ENCODE measurements at regions not wholly inside any gene's neighbourhood (a gene's known extent, or its start where the extent isn't known, plus 50 kb on each side); places are given as distances from the start of the nearest gene placed in this dataset.

DNA sequence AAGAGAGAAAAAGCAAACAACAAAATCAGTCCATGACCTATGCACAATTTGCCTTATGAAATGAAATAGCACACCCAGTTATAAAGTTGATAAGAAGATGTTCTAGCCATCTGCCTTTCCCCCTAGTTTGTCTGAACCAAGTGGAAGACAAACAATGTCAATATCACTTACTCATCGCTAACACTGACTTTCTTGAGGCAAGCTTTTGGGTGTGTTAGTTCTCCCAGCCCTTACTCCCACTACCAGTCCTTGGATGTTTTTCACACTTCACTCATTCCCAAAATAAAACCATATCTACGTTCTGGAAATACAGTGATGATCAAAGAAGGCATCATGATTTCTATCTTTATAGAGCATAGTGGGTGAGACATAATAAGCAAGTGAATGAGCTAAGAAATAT is 393.8 kb downstream of the PCDH20 start:
- H3K9me2 ChIP-seq (replicated peaks; ENCODE audit: control insufficient read depth, low read length): no peaks in the 10 kb centered on the region
- no peak overlapping the region for H3K27ac ChIP-seq (ENCODE audit: low read depth, low read length)
- no peaks in the 10 kb centered on the region for H3K9me3 ChIP-seq (ENCODE audit: control insufficient read depth, insufficient read depth, low read length)
- H3K27me3 ChIP-seq (ENCODE audit: control insufficient read depth, low read length): no peaks in the 10 kb centered on the region
- no peaks in the 10 kb centered on the region for H3K36me3 ChIP-seq (ENCODE audit: control insufficient read depth, low read length)
- no peak overlapping the region for H3K4me2 ChIP-seq (ENCODE audit: low read length)
- no peak overlapping the region for H3K4me3 ChIP-seq (ENCODE audit: low read length)
- no peak for TF ChIP-seq EZH2phosphoT487 (IDR thresholded peaks at IDR 0.05; ENCODE audit: borderline replicate concordance, low read length)
- TF ChIP-seq, protein P1, sequence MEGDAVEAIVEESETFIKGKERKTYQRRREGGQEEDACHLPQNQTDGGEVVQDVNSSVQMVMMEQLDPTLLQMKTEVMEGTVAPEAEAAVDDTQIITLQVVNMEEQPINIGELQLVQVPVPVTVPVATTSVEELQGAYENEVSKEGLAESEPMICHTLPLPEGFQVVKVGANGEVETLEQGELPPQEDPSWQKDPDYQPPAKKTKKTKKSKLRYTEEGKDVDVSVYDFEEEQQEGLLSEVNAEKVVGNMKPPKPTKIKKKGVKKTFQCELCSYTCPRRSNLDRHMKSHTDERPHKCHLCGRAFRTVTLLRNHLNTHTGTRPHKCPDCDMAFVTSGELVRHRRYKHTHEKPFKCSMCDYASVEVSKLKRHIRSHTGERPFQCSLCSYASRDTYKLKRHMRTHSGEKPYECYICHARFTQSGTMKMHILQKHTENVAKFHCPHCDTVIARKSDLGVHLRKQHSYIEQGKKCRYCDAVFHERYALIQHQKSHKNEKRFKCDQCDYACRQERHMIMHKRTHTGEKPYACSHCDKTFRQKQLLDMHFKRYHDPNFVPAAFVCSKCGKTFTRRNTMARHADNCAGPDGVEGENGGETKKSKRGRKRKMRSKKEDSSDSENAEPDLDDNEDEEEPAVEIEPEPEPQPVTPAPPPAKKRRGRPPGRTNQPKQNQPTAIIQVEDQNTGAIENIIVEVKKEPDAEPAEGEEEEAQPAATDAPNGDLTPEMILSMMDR (IDR thresholded peaks at IDR 0.05; ENCODE audit: low read depth, low read length, poor library complexity, severe bottlenecking): no peak
- H3F3A ChIP-seq (ENCODE audit: control insufficient read depth, insufficient read depth): no peaks in the 10 kb centered on the region
- H3K79me2 ChIP-seq (ENCODE audit: control insufficient read depth, low read length): no peaks in the 10 kb centered on the region
- H4K20me1 ChIP-seq (ENCODE audit: control insufficient read depth, insufficient read depth, low read depth, low read length): no peaks in the 10 kb centered on the region
- H3K4me1 ChIP-seq (ENCODE audit: control insufficient read depth, low read length): no peaks in the 10 kb centered on the region

DNA sequence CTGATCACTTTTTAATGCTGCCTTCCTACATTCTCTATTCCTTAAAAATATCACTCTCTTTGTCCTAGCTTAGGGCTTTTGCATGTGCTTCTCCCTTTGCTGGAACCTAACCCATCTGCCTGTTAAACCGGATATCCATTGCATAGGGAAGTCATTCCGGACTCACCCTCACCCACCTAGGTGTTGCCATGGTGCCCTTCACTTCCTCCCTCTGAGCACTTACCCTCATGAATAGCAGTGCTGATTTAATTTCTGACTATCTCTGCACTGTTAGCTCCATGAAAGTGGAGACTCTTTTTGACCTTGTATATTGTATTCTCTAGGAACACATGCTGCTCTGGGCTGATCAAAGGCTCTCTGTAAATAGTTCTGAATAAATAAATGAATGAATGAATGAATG is 401.9 kb downstream of the PCDH20 start:
- H3K27me3 ChIP-seq (ENCODE audit: control insufficient read depth, low read length): no peaks in the 10 kb centered on the region
- no peaks in the 10 kb centered on the region for H3K9me2 ChIP-seq (replicated peaks; ENCODE audit: control insufficient read depth, low read length)
- H4K20me1 ChIP-seq (ENCODE audit: control insufficient read depth, insufficient read depth, low read depth, low read length): no peaks in the 10 kb centered on the region
- H3K4me2 ChIP-seq (ENCODE audit: low read length): no peak overlapping the region
- H3K4me1 ChIP-seq (ENCODE audit: control insufficient read depth, low read length): no peaks in the 10 kb centered on the region
- H3F3A ChIP-seq (ENCODE audit: control insufficient read depth, insufficient read depth): no peaks in the 10 kb centered on the region
- no peaks in the 10 kb centered on the region for H3K36me3 ChIP-seq (ENCODE audit: control insufficient read depth, low read length)
- no peak overlapping the region for H3K4me3 ChIP-seq (ENCODE audit: low read length)
- TF ChIP-seq EZH2phosphoT487 (IDR thresholded peaks at IDR 0.05; ENCODE audit: borderline replicate concordance, low read length): no peak
- TF ChIP-seq, protein P1 (IDR thresholded peaks at IDR 0.05; ENCODE audit: low read depth, low read length, poor library complexity, severe bottlenecking): no peak
- no peak overlapping the region for H3K27ac ChIP-seq (ENCODE audit: low read depth, low read length)
- no peaks in the 10 kb centered on the region for H3K79me2 ChIP-seq (ENCODE audit: control insufficient read depth, low read length)
- H3K9me3 ChIP-seq (ENCODE audit: control insufficient read depth, insufficient read depth, low read length): no peaks in the 10 kb centered on the region; the same call in 1 of the 2 replicates

- no peak for TF ChIP-seq EZH2phosphoT487 (IDR thresholded peaks at IDR 0.05; ENCODE audit: borderline replicate concordance, low read length)
- TF ChIP-seq, protein P1 (IDR thresholded peaks at IDR 0.05; ENCODE audit: low read depth, low read length, poor library complexity, severe bottlenecking): no peak
- no peaks in the 10 kb centered on the region for H3K36me3 ChIP-seq (ENCODE audit: control insufficient read depth, low read length)
- no peaks in the 10 kb centered on the region for H3K27me3 ChIP-seq (ENCODE audit: control insufficient read depth, low read length)
- H3K27ac ChIP-seq (ENCODE audit: low read depth, low read length): no peak overlapping the region
- H3K79me2 ChIP-seq (ENCODE audit: control insufficient read depth, low read length): no peaks in the 10 kb centered on the region
- H3K4me1 ChIP-seq (ENCODE audit: control insufficient read depth, low read length): no peaks in the 10 kb centered on the region
- H3F3A ChIP-seq (ENCODE audit: control insufficient read depth, insufficient read depth): no peaks in the 10 kb centered on the region
- no peak overlapping the region for H3K4me3 ChIP-seq (ENCODE audit: low read length)
- no peaks in the 10 kb centered on the region for H3K9me2 ChIP-seq (replicated peaks; ENCODE audit: control insufficient read depth, low read length)
- no peak overlapping the region for H3K4me2 ChIP-seq (ENCODE audit: low read length)
- H3K9me3 ChIP-seq (ENCODE audit: control insufficient read depth, insufficient read depth, low read length): no peaks in the 10 kb centered on the region; the same call in 1 of the 2 replicates
- H4K20me1 ChIP-seq (ENCODE audit: control insufficient read depth, insufficient read depth, low read depth, low read length): no peaks in the 10 kb centered on the region
These were observed 405.3 kb downstream of the PCDH20 start for GRCh38 chr13:61010358-61010757.

All from DOHH2 (cell line).